Fibroblast of skin of left quadriceps (primary cell): ENCODE measurements at regions not wholly inside any gene's neighbourhood (a gene's known extent, or its start where the extent isn't known, plus 50 kb on each side); places are given as distances from the start of the nearest gene placed in this dataset.

Experiments
- DNase-seq, 2 experiments: peaks; one replicate each; pipeline ENCODE4 v3.0.0-alpha.2; 2013; ENCODE audit warnings: low read depth in 2 of 2

DNA sequence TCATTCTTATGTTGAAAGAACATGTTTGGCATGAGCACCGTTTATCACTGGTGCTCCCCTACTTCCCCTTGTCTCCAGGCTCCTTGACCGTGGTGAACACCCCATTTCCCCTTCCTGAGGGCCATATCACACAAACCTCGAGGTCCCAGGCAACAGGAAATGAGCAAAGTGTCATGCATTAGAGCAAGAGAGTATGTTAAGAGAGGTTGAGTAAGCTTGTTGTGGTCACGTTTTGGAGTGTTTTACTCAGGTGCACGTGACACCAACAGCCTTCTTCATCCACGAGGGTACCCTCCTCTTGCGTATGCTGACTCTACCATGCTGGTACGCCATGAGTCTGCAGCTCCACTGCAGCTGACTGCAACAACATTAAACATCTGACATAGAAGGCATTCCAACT, 482.2 kb upstream of the NBEA start:
- no peak for DNase-seq

DNA sequence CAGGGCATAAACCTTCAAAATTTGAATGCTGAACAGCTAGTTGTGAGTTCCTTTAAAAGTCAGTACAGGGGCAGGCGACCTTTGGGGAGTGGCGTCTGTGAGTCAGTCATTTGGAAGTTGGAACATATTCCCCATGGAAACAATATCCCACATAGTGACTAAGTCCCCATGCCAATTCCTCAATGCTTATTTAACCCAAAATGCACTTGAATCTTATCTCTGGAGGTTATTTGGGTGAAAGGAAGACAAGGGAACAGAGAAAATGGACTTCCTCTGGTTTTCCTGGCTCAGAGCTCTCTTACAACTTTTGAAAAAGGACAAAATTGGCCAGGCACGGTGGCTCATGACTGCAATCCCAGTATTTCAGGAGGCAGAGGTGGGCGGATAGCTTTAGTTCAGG, 479.2 kb upstream of the NBEA start:
- peak in 1 of 2 experiments; percentile 3 for DNase-seq

DNA sequence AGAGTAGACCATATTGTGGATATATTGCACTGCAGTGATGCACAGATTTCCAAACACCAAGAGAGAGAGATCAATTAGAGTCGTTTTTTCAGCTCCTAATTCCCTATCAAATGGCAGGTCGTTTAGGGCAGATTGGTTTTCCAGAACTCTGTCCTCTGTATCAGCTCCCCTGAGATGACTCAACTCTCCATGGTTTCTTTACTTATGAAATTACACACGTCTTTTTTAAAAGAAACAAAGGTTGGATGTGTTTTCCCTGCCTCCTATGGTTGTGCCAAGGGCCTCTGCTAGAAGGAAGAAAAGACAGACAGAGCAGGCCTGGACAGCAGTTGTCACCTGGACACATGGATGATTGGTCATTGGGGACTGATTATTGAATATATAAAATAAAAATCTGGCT, 478.1 kb upstream of the NBEA start:
- no peak for DNase-seq

DNA sequence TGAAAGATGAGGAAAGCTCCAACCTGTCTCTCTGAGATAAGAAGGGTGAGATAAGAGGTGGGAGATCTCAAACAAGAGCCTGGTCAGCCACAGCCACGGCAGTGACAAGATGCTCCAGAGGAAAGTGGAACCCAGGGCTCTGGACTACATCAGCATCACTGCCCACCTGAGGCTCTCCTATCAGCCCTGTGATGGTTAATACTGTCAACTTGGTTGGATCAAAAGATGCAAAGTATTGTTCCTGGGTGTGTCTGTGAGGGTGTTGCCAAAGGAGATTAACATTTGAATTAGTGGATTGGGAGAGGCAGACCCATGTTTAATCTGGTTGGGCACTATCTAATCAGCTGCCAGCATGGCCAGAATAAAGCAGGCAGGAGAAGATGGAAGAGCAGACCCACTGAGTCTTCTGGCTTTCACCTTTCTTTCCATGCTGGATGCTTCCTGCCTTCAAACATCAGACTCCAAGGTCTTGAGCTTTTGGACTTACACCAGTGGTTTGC, 476.6 kb upstream of the NBEA start:
- no peak for DNase-seq

DNA sequence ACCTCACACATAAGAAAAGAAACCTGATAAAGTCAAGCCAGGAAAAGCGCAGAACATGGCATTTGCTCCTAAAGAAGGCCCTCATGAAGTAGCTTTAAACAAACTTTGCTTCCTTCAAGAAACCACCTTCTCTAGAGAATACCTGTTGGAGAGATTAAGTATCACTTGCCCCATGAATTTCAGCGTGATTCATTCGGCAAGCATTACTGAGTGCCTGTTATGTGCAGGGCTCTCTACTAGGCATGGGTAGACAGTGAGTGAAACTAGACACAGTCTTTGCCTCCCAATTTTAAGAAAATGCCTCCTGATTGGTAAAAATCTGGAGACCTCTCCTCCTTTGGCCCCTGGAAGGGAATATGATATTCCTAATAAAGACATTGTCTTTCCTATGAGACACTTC, 475.8 kb upstream of the NBEA start:
- no peak for DNase-seq

DNA sequence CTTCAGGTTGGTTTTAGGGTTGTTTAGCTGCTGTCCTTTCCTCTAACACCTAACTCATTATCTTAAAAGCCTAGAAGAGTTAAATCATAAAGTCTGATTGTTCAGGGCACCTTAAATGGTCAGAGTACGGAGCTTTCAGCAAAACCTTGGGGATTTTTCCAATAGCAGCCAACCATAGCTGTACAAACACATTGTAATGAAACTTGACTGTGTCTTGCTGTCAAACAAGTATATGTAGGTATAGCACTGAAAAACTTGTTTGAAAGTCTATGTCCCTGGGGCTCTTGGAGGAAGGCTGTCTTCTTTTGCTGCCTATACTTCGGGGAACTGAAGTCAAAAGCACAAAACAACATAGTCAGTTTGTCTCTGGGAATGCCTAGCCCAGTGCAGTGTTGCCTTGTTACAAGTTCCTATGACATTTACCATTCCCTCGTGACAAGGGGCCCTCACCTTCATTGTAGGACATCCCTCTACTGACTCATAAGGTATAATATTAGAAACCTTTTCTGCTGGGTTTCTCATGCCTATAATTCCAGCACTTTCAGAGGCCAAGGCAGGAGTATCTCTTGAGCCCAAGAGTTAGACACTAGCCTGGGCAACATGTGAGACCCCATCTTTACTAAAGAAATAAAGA, 474.5 kb upstream of the NBEA start:
- DNase-seq: no peak

DNA sequence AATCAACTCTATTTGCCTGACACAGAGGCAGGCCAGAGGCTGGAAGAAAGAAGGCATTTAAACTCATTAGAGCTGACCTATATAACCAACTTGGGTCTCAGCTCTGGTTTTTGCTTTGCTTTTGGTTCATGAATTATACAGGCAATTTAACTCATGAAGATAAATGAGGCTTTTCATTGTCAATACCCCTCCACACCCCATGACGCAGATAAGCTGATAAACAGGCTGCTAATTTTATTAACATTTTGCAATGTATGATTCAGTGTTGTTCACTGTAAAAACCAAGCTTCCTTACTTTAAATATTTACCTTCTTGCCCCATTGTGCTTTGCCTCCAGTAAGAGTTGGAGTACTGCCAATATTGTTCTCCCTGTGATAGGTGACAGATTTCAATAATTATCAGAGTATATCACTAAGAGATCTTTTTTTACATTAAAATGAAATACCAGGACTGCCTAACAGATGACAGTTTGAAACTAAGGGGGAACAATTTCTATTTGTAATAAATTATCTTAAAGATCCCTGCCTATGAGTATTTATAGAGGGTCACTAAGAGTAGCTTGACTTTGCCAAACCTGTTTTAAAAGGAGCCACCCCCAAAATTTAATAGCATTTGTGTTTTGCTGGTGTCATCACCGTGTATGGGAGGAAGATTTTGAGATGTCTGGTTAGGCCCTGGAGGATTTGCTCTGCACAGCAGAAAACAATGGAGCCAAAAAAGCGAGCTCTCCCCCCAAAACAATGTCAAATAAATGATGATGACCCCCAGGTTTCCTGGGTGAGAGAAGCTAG, 472.7 kb upstream of the NBEA start:
- DNase-seq: no peak

DNA sequence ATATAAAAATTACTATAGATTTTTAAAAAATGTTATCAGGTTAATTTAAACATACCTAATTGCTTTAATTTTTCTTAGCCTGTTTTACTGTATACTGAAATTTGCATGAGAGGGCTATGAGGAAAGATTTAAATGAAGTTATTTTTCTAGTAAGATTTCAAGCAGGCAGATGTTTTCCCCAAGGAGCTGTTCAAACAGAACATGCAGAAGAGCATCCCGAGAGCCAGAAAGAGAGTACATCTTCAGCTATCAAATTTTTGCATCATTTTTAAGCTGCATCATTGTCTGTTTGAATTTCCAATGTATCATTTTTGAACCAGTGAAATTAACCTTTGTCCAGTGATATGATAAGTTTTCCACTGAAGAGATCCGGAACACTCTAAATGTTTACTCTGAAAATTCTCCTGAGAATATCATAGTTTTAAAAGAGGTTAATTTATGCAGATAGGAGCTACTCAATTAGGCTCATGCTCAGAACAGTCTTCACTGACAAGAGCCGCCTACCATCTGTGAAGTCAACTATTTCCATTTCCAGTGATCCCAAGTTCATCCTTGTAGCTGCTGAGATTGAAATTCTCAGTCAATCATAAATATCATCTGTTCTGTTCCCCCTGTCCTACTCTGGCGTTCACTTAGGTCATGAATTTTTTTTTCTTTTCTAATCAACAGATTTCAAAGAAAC, 467.7 kb upstream of the NBEA start:
- no peak for DNase-seq

DNA sequence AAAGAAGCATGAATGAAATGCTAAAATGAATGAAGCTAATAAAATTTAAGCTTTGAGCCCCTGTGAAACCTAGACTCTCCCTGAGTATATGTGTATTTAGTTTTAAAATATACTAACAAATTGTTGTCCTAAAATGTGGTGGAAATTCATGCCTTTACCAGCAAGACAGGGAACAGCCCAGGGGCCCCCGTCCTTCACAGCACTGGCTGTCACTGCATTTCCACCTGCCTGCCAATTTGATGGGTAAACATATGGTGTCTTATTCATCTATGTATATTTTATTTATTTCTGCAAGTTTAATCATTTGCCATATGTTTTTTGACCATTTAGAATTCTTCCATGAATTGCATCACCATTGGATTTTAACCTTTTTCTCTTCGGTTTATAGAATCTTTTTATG, 463.7 kb upstream of the NBEA start:
- DNase-seq: no peak

DNA sequence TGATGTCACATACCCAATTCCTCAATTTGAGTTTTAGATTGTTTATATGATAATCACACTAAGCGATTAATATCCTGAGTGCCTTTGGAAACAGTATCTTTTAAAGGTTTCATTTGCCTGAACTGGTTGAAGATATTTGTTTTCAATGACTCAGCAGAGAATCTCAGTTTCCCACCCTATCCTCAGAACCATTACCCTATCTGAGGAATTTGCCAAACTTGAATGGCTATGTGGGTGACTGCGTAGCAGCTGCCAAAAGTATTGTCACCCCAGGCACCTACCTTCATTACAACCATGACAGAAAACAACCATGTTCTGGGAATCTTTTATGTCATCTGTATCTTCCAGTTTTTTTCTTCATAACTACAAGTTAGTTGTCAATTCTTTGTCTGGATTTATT, 440.1 kb upstream of the NBEA start:
- DNase-seq: no peak

DNA sequence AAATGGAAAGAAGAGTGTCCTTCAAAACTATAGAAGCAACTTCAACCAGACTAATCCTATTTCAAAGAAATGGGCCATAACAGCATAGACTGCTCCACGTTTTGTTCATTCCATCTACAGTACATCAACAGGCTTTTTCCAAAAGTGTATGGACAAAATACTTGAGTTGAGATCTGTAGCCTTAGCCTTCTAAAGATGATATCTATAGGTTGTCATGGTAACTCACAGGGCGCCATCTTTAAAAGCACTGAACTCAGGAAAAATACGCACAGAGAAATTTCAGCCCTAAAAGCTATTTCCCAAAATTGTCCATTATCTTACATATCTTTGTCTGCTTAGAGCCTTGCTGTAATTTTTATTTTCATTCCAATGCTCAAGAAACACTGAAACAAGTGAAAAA, 439.4 kb upstream of the NBEA start:
- no peak for DNase-seq

DNA sequence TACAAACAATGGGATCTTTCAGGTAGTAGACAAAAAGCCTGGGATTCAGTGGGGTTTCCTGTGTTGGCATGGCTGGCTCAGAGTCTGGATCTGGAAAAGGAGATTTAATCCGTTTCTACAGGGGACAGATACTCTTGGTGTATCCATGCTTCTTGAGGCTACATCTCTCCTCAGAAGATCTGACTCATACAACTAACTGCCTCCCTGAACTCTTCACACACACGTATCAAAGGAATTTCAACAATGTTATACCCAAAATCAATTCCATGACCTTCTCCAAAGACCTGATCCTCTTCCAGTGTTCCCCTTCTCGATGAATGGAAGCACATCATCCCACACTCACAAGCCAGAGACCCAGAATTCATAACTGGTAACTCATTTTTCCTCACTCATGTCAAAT, 435.3 kb upstream of the NBEA start:
- DNase-seq: no peak

DNA sequence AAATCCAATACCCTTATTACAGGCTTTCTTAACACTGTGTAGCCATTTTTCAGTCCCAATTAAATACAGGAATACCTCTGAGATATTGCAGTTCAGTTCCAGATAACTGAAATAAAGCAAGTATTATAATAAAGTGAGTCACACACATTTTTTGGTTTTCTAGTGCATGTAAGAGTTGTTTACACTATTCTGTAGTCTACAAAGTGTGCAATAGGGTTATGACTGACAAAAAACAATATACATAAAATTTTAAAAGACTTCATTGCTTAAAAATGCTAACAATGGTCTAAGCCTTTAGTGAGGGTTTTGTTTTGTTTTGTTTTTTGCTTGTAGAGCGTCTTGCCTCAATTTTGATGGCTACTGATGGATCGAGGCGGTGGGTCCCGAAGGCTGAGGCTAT, 434.4 kb upstream of the NBEA start:
- DNase-seq: no peak

DNA sequence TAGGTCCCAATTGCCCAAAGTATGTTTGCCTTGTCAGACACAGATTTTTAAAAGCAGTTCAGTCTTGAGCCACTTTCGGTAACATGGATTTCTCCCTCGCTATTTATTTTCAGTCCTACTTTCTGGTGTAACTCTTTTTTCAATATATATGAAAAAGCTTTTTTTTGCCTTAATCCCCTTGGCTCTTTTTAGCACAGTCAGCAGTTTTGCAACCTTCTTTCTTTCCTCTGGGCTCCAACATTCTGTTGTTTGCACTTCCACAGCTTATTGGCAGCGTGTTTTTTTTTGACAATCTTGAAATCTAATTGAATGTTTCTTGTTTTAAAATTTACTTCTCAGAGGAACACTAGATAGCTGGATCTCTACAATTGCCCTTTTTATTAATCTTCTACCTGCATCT, 429.3 kb upstream of the NBEA start:
- DNase-seq: no peak

DNA sequence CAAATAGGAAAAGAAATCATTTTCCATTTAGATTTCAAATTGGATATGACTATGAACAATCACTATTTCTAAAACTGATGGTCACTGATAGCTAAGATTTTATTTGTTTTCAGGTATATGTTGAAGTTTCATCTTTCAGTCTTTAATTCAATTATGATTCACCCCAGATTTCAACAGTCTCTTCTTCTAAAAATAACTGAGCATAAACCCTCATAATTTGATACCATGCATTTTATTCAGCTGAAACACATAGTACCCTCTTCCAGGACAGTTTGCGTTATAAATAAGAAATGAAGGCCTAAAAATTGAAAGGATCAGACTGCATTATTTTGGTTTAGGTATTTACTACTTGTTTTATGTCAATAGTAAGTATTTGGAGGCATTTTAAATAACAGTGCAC, 428.5 kb upstream of the NBEA start:
- DNase-seq: no peak

DNA sequence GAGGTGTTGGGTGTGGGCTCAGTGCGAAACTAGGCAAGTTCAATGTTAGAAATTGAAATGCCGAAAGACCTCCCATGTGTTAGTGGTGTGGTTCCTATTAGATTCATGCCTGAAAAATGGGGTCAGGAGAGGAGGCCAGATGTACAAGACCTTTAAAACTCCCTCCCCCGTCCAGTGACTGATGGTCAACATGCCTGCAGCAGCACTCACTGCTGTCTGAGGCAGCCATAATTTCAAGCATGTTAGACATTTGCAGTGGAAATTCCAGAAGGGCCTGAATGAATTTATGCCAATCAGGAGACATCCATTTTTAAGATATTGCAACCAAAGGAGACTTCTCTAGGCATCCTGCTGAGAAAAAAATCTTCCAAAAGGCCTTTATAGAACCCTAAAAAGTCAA, 426.9 kb upstream of the NBEA start:
- no peak for DNase-seq

DNA sequence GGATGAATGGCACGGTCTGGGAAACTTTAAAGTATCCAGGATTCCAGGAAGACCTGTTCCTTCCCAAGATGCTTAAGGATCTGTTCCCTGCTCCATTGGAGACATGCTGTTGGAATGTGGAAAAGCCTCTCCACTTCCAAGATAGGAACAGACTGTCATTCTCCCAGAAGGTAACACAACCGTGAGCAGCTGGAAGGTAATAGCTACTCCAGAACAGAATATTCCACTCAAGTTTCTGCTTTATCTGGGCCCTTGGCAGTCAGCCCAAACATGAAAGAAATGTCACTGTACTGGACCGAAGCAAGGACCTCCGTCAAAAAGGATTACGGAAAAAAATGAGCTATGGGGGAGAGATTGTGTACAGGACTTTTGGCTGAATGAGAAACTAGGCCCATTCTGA, 420.9 kb upstream of the NBEA start:
- DNase-seq: no peak

DNA sequence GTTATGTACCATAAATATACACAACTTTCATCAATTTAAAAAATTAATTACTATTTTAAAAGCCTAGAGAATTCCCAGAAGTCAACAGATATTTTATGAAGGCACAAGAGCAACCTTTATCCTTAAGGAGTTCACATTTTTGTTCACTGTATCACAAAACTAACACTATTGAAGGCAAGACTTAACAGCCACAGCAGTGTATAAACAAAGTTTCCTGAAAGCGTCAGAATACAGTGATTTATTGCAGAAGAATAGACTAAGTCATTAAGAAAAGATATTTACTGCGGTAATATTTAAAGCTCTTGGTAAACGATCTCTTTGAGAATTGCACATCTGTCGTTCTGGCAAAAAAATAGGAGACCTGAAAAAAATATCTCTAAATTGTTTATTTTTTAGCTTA, 419.3 kb upstream of the NBEA start:
- DNase-seq: peak; percentile 32

DNA sequence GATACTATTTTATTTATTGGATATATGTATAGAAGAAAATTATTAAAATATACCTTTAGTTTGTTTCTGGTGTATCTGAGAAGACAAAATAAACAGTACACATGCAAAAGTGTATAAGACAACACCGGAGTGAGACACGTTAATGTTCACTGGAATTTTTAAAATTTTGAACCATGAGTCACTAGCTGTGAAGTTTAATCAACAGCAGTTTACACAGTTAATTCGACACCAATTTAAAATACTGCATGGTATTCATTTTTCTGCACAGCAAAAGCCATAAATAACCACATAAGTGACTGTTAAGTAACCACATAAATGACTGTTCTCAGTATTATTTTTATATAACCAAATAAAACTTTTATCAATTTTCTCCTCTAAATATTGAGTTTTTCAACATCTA, 418.7 kb upstream of the NBEA start:
- DNase-seq: peak; percentile 23 to 32

DNA sequence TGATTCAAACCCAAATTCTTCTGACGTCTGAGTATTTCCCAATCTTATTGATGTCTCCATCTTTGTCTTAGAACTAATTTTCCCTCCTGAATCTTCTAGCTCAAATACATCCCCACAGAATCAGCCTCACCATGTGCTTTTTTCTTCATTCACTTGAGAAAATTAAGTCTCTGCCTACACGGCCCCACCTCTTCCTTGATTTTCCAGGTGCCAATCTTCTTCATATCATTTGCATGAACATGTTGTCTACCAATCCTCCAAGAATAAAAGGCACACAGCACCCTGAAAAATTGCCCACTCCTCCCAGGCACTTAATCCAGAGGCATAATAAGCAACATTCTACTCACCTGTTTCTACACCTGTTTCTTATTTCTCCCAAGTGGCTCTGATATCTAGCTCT, 408.1 kb upstream of the NBEA start:
- no peak for DNase-seq

DNA sequence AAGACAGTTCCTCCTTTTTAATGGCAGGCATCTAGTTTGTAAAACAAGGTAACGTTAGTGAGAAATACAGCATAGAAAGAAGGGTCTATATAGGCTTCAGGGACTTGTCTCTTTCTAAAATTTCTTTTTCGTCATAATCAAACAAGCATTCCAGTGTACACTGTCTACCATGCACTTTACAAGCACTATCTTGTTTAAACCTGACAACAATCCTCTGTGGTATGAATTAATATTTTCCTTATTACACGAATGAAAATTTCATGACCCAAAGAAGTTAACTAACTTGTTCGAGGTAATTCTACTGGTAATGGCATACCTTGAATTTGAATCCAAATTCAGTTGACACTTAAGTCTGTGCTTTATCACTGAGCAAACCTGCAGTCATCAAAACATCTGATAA, 399.7 kb upstream of the NBEA start:
- no peak for DNase-seq

DNA sequence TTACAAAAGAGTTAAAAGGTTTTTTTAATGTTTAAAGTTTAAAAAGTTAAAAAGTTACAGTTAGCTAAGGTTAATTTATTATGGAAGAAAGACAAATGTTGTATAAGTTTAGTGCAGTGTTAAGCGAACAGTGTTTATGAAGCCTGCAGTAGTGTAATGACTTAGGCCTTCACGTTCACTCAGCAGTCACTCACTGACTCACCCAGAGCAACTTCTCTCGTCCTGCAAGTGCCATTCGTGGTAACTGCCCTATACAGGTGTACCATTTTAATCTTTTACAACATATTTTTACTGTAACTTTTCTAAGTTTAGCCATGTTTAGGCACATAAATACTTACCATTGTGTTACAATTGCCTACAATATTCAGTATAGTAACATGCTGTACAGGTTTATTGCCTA, 398.2 kb upstream of the NBEA start:
- no peak for DNase-seq

DNA sequence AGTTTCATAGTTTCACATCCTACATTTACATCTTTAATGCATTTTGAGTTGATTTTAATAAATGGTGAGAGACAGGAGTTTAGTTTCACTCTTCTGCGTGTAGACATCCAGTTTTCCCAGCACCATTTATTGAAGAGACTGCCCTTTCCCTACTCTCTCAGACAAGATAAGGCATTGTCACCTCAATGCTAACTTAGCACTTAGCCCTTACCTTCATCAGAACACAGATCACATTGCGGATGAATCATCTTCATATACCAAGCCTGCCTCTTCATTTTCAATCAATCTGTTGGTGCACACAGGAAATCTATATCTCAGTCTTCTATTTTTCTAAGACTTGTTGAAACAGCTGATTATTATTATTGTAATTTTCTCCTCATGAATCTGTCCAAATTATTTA, 396.6 kb upstream of the NBEA start:
- DNase-seq: no peak
